HUES64 (cell line): ENCODE measurements at regions not wholly inside any gene's neighbourhood (a gene's known extent, or its start where the extent isn't known, plus 50 kb on each side); places are given as distances from the start of the nearest gene placed in this dataset.
A peak's percentile ranks its signal among the peaks of the same experiment; 100 is the strongest.

Experiments
- H3K27ac ChIP-seq: 2 replicates; pipeline ENCODE4 v1.7.0; 2013; ENCODE audit warnings: low read depth, low read length, inconsistent platforms
- H3K27me3 ChIP-seq: 2 replicates; pipeline ENCODE4 v1.6.1; 2013; ENCODE audit warnings: mild to moderate bottlenecking, low read length; ENCODE audit not compliant: insufficient read depth
- H3K36me3 ChIP-seq: 2 replicates; pipeline ENCODE4 v1.6.1; 2013; ENCODE audit warnings: mild to moderate bottlenecking, low read length; ENCODE audit not compliant: insufficient read depth
- H3K4me1 ChIP-seq: 2 replicates; pipeline ENCODE4 v1.6.1; 2013; ENCODE audit warnings: mild to moderate bottlenecking, low read length, moderate library complexity; ENCODE audit not compliant: insufficient read depth
- H3K4me3 ChIP-seq: 2 replicates; pipeline ENCODE4 v1.5.1; 2013; ENCODE audit warnings: mild to moderate bottlenecking, low read length, moderate library complexity
- H3K9ac ChIP-seq: 2 replicates; pipeline ENCODE4 v1.6.1; 2013; ENCODE audit warnings: mild to moderate bottlenecking, low read depth, low read length
- H3K9me3 ChIP-seq: 2 replicates; pipeline ENCODE4 v1.6.1; 2013; ENCODE audit warnings: low read depth, low read length; ENCODE audit not compliant: insufficient read depth
- WGBS: fragments of 150-250, 120-280 bp; methylation state at CpG from one replicate; pipeline ENCODE4 v1.1.7; 2013; ENCODE audit warnings: missing lambda C conversion rate; 5-methylcytosine and 5-hydroxymethylcytosine counted together

DNA sequence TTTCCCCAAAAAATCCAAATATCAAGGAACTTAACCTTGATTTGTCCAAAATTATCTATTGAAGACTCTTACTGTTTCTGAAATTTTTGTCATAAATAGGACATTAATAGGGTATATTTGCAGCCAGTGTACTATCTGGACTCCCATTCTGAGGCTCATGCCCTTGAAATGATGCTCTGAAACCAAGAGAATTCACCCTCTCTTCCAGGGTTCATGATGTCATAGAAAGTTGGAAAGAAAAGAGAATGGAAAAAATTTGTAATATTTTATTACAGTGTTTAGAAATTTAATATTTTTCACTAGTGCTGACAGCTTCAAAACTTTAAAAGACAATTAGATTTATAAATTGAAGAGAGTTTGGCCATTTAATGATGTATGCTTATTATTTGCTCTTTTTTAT lies 712.5 kb downstream of the MCTP2 start:
- H3K36me3 ChIP-seq, result no peaks in the 10 kb centered on the region
- H3K4me1 ChIP-seq, result no peaks in the 10 kb centered on the region
- H3K27ac ChIP-seq, result no peak overlapping the region
- no peak overlapping the region for H3K4me3 ChIP-seq
- no peak overlapping the region for H3K9ac ChIP-seq
- no peaks in the 10 kb centered on the region for H3K9me3 ChIP-seq
- H3K27me3 ChIP-seq, result no peaks in the 10 kb centered on the region

DNA sequence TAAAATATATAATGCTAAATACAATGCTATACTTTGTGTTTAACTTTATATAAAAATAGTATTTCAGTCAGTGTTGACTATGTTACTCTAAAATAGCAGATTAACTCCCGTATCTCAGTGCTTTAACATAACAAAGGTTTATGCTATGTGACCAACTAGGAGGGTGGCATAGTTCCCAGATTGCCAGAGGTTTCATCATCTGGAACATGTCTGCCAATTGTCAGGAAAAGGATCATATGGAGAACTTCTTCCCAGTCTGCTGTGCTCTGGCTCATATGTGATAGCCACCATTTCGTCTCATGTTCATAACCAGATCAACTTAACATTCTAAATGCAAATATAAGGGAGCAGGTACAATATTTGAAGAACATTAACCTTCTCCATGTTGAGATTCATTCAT lies 720.2 kb downstream of the MCTP2 start:
- WGBS, result 91% methylated on average over 2 of the region's 2 CpGs
- H3K4me3 ChIP-seq, result no peak overlapping the region
- H3K27ac ChIP-seq, result no peak overlapping the region
- no peak overlapping the region for H3K9ac ChIP-seq
- H3K9me3 ChIP-seq, result no peaks in the 10 kb centered on the region
- H3K27me3 ChIP-seq, result no peaks in the 10 kb centered on the region
- H3K36me3 ChIP-seq, result no peaks in the 10 kb centered on the region
- no peaks in the 10 kb centered on the region for H3K4me1 ChIP-seq

- H3K27ac ChIP-seq, result no peak overlapping the region
- peaks cover 4% of the 10 kb centered on the region; the same call in 1 of the 2 replicates for H3K9me3 ChIP-seq
- H3K4me3 ChIP-seq, result no peak overlapping the region
- no peak overlapping the region for H3K9ac ChIP-seq
- H3K4me1 ChIP-seq, result 0 out of 2 replicates have a peak, but pooled peaks cover 6% of the 10 kb centered on the region
- H3K36me3 ChIP-seq, result no peaks in the 10 kb centered on the region
- H3K27me3 ChIP-seq, result no peaks in the 10 kb centered on the region
Measured at GRCh38 chr15:94963953-94964352, 732.6 kb downstream of the MCTP2 start.

DNA sequence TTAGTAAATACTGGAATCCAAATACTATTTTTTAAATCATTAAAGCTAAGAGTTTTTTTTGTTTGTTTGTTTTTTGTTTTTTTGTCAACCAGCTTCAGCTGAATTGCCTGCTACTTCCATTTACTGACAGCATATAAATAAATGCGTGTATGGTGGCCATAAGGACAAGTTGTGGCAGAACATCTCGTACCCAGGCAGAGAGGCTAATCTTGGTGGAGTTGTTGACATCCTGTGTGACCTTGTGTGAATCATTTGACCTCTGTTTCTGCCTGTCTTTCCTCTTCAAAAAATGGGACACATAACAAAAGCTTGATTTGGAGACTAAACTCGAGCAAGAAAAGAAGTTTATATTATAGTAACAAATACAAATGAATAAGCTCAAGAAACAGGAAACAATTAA lies 734.2 kb downstream of the MCTP2 start:
- no peaks in the 10 kb centered on the region for H3K27me3 ChIP-seq
- 0 out of 2 replicates have a peak, but pooled peaks cover 6% of the 10 kb centered on the region for H3K4me1 ChIP-seq
- H3K9ac ChIP-seq, result no peak overlapping the region
- H3K36me3 ChIP-seq, result no peaks in the 10 kb centered on the region
- H3K9me3 ChIP-seq, result peaks cover 3% of the 10 kb centered on the region; the same call in 1 of the 2 replicates
- no peak overlapping the region for H3K4me3 ChIP-seq
- WGBS, result 78% methylated on average over 2 of the region's 3 CpGs
- H3K27ac ChIP-seq, result no peak overlapping the region

GRCh38 chr15:94968133-94968532 lies 736.8 kb downstream of the MCTP2 start:
- H3K4me3 ChIP-seq, result no peak overlapping the region
- H3K27me3 ChIP-seq, result no peaks in the 10 kb centered on the region
- H3K27ac ChIP-seq, result no peak overlapping the region
- H3K9me3 ChIP-seq, result no peaks in the 10 kb centered on the region
- H3K4me1 ChIP-seq, result peaks cover 12% of the 10 kb centered on the region; the same call in 1 of the 2 replicates
- H3K9ac ChIP-seq, result no peak overlapping the region
- WGBS, result 79% methylated on average over 5 of the region's 5 CpGs
- H3K36me3 ChIP-seq, result no peaks in the 10 kb centered on the region

GRCh38 chr15:94970096-94970495 lies 738.7 kb downstream of the MCTP2 start:
- peaks cover 12% of the 10 kb centered on the region; the same call in 1 of the 2 replicates for H3K4me1 ChIP-seq
- no peak overlapping the region for H3K4me3 ChIP-seq
- H3K27me3 ChIP-seq, result no peaks in the 10 kb centered on the region
- H3K36me3 ChIP-seq, result no peaks in the 10 kb centered on the region
- H3K9me3 ChIP-seq, result no peaks in the 10 kb centered on the region
- WGBS, result 100% methylated on average over 1 of the region's 1 CpG
- no peak overlapping the region for H3K27ac ChIP-seq
- H3K9ac ChIP-seq, result no peak overlapping the region

GRCh38 chr15:94970802-94971201 lies 739.4 kb downstream of the MCTP2 start:
- 95% methylated on average over 9 of the region's 9 CpGs for WGBS
- Histone ChIP-seq H3K27ac (no peak overlapping the region), H3K9me3 (no peaks in the 10 kb centered on the region)

GRCh38 chr15:94972314-94972713 lies 741.0 kb downstream of the MCTP2 start:
- H3K9me3 ChIP-seq, result no peaks in the 10 kb centered on the region
- no peaks in the 10 kb centered on the region for H3K36me3 ChIP-seq
- no peaks in the 10 kb centered on the region for H3K27me3 ChIP-seq
- H3K9ac ChIP-seq, result 0 out of 2 replicates have a peak overlapping the region, but pooled peaks have one; percentile 2
- peak overlapping the region; percentile 43 for H3K27ac ChIP-seq
- no peak overlapping the region for H3K4me3 ChIP-seq
- H3K4me1 ChIP-seq, result peaks cover 12% of the 10 kb centered on the region; the same call in 1 of the 2 replicates
- 84% methylated on average over 2 of the region's 2 CpGs for WGBS

More at GRCh38 chr15:94970802-94971201, 739.4 kb downstream of the MCTP2 start:
- Histone ChIP-seq H3K9ac (no peak overlapping the region), H3K27me3 (no peaks in the 10 kb centered on the region), H3K4me3 (no peak overlapping the region), H3K36me3 (no peaks in the 10 kb centered on the region), H3K4me1 (peaks cover 12% of the 10 kb centered on the region; the same call in 1 of the 2 replicates)

DNA sequence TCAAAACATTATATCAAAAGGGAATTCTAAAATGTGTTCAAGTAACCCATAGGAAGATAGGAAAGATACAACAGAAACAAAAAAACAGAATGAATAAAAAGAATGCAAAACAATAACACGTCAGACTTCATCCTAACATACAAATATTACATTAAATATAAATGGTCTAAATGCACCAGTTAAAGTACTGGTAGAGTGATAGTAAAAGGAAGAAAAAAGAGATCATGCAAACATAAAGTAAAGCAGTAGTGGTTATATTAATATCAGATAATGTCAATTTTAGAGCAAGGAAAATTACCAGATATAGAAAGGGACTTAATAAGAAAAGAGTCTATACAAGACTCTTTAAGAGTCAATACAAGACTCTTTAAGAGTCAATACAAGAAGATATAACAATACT lies 755.7 kb downstream of the MCTP2 start:
- H3K36me3 ChIP-seq, result no peaks in the 10 kb centered on the region
- H3K9ac ChIP-seq, result no peak overlapping the region
- no peak overlapping the region for H3K4me3 ChIP-seq
- H3K27me3 ChIP-seq, result no peaks in the 10 kb centered on the region
- WGBS, result no CpG with 5 or more reads among the region's 1 CpG
- H3K4me1 ChIP-seq, result no peaks in the 10 kb centered on the region
- H3K27ac ChIP-seq, result no peak overlapping the region
- H3K9me3 ChIP-seq, result peaks cover 4% of the 10 kb centered on the region; the same call in 1 of the 2 replicates

GRCh38 chr15:94991718-94992117 lies 760.4 kb downstream of the MCTP2 start:
- no peaks in the 10 kb centered on the region for H3K4me1 ChIP-seq
- H3K27me3 ChIP-seq, result no peaks in the 10 kb centered on the region
- no peak overlapping the region for H3K4me3 ChIP-seq
- H3K9me3 ChIP-seq, result peaks cover 4% of the 10 kb centered on the region; the same call in 1 of the 2 replicates
- H3K36me3 ChIP-seq, result no peaks in the 10 kb centered on the region
- no peak overlapping the region for H3K9ac ChIP-seq
- no peak overlapping the region for H3K27ac ChIP-seq
- 93% methylated on average over 8 of the region's 8 CpGs for WGBS

DNA sequence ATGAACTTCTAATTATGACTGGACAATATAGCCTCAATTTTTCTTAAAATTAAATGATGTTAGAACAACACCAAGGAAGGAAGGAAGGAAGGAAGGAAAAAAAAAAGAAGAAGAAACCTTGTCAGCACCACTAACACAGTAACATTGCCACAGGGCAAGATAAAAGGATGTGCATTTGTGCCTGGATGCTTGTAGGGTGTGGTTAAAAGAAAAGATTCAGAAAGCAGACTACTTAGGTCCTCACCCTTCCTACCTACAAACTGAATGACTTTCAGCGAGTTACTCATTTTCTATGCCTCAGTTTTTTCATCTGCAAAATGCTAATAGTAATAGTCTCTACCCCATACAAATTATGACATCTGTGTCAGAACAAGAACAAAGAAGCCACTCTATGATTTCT lies 778.3 kb downstream of the MCTP2 start:
- H3K9ac ChIP-seq, result no peak overlapping the region
- H3K36me3 ChIP-seq, result no peaks in the 10 kb centered on the region
- H3K9me3 ChIP-seq, result no peaks in the 10 kb centered on the region
- no peak overlapping the region for H3K4me3 ChIP-seq
- H3K4me1 ChIP-seq, result no peaks in the 10 kb centered on the region
- WGBS, result 95% methylated on average over 1 of the region's 1 CpG
- H3K27me3 ChIP-seq, result no peaks in the 10 kb centered on the region
- H3K27ac ChIP-seq, result no peak overlapping the region

DNA sequence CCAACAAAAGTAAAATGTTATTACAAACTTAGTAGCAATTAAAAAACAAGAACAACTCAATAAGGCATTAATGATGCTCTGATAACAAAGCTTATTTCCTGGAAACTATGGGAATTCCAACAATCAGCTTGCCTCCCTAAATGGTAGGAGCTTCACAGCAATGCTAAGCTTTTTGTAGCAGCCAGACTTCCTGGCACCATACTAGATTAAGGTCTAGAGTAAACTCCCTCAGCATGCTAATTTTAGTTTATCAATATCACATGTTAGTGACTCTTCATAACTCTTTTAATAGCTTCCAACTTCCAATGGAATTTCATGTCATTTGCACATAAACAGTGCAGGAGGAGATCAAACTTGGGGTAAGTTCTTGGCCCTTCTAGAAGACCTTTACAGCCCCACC lies 782.0 kb downstream of the MCTP2 start:
- no peaks in the 10 kb centered on the region for H3K9me3 ChIP-seq
- no peak overlapping the region for H3K27ac ChIP-seq
- H3K4me1 ChIP-seq, result peaks cover 9% of the 10 kb centered on the region; the same call in 1 of the 2 replicates
- no peaks in the 10 kb centered on the region for H3K36me3 ChIP-seq
- H3K4me3 ChIP-seq, result no peak overlapping the region
- no peaks in the 10 kb centered on the region for H3K27me3 ChIP-seq
- no peak overlapping the region for H3K9ac ChIP-seq
